BJ (cell line): ENCODE measurements at regions not wholly inside any gene's neighbourhood (a gene's known extent, or its start where the extent isn't known, plus 50 kb on each side); places are given as distances from the start of the nearest gene placed in this dataset.

Source experiments
- CTCF ChIA-PET: fragments of 350-600 bp; formaldehyde crosslinking; extraction: SDS; loops from one replicate; lab custom pipeline; 2021; ENCODE audit warnings: antibody characterized with exemption, inconsistent platforms; lab: Yijun Ruan, JAX
- POLR2A ChIA-PET: fragments of 300-600 bp; sonication (Branson Sonifier 250); formaldehyde crosslinking; extraction: SDS; loops from one replicate; lab custom pipeline; 2021; ENCODE audit warnings: antibody characterized with exemption; lab: Charles Lee
- DNase-seq: peaks from one replicate; pipeline ENCODE4 v3.0.0-alpha.2; 2011; ENCODE audit warnings: low read depth
- H3K27me3 ChIP-seq: 2 replicates; pipeline ENCODE4 v1.6.0; 2011; ENCODE audit warnings: low read length; ENCODE audit not compliant: control insufficient read depth, insufficient read depth
- H3K36me3 ChIP-seq: 2 replicates; pipeline ENCODE4 v1.5.1; 2011; ENCODE audit warnings: low read length; ENCODE audit not compliant: control insufficient read depth, insufficient read depth
- H3K4me3 ChIP-seq: 2 replicates; pipeline ENCODE4 v1.5.1; 2011; ENCODE audit warnings: low read depth, mild to moderate bottlenecking, control low read depth, low read length
- CTCF ChIP-seq: IDR thresholded peaks from 2 replicates; pipeline ENCODE4 v1.5.1; 2011; ENCODE audit warnings: low read depth, mild to moderate bottlenecking, control low read depth, inconsistent platforms, low read length, moderate library complexity; ENCODE audit not compliant: insufficient read depth

GRCh38 chr4:124945422-124945821 lies 232.9 kb upstream of the ANKRD50 start:
- TF ChIP-seq CTCF = no peak
- H3K27me3 ChIP-seq = no peaks in the 10 kb centered on the region
- no peak overlapping the region for H3K4me3 ChIP-seq
- POLR2A ChIA-PET = no interaction called here
- DNase-seq = no peak
- no peaks in the 10 kb centered on the region for H3K36me3 ChIP-seq
- CTCF ChIA-PET = no interaction called here

- Histone ChIP-seq H3K36me3 (no peaks in the 10 kb centered on the region), H3K27me3 (no peaks in the 10 kb centered on the region), H3K4me3 (no peak overlapping the region)
- CTCF ChIA-PET = no interaction called here
- POLR2A ChIA-PET = no interaction called here
- DNase-seq = no peak
- no peak for TF ChIP-seq CTCF
Measured at GRCh38 chr4:124943938-124944337, 231.4 kb upstream of the ANKRD50 start.

GRCh38 chr4:124943145-124943889 lies 230.8 kb upstream of the ANKRD50 start:
- DNase-seq = no peak
- CTCF ChIA-PET = no interaction called here
- TF ChIP-seq CTCF = no peak
- Histone ChIP-seq H3K36me3 (no peaks in the 10 kb centered on the region), H3K27me3 (no peaks in the 10 kb centered on the region), H3K4me3 (no peak overlapping the region)
- POLR2A ChIA-PET = no interaction called here

GRCh38 chr4:124941267-124941666 lies 228.7 kb upstream of the ANKRD50 start:
- CTCF ChIA-PET = no interaction called here
- no peak for TF ChIP-seq CTCF
- no peaks in the 10 kb centered on the region for H3K36me3 ChIP-seq
- POLR2A ChIA-PET = no interaction called here
- no peaks in the 10 kb centered on the region for H3K27me3 ChIP-seq
- H3K4me3 ChIP-seq = no peak overlapping the region
- DNase-seq = no peak

GRCh38 chr4:124940387-124940786 lies 227.9 kb upstream of the ANKRD50 start:
- no peak overlapping the region for H3K4me3 ChIP-seq
- ChIA-PET POLR2A (no interaction called here), CTCF (no interaction called here)
- H3K36me3 ChIP-seq = no peaks in the 10 kb centered on the region
- DNase-seq = peak; percentile 87
- TF ChIP-seq CTCF = no peak
- H3K27me3 ChIP-seq = no peaks in the 10 kb centered on the region
